ENCODE measurements at regions not wholly inside any gene's neighbourhood (a gene's known extent, or its start where the extent isn't known, plus 50 kb on each side); places are given as distances from the start of the nearest gene placed in this dataset.

- DNase-seq = no peak
Measured at GRCh38 chr10:3514691-3515090, 270.3 kb downstream of the KLF6 start.

- DNase-seq = no peak
Measured at GRCh38 chr10:3512263-3512662, 272.7 kb downstream of the KLF6 start.

- DNase-seq = no peak
Measured at GRCh38 chr10:3511483-3511882, 273.5 kb downstream of the KLF6 start.

GRCh38 chr10:3510741-3511140 is 274.3 kb downstream of the KLF6 start:
- no peak for DNase-seq

GRCh38 chr10:3509355-3509754 is 275.7 kb downstream of the KLF6 start:
- DNase-seq = no peak

- DNase-seq = no peak
Measured at GRCh38 chr10:3503299-3503698, 281.7 kb downstream of the KLF6 start.

GRCh38 chr10:3502673-3503072 is 282.3 kb downstream of the KLF6 start:
- no peak for DNase-seq

- peak; percentile 50 for DNase-seq
Measured at GRCh38 chr10:3500408-3500856, 284.6 kb downstream of the KLF6 start.

GRCh38 chr10:3499120-3499519 is 285.9 kb downstream of the KLF6 start:
- DNase-seq = no peak

- DNase-seq = no peak
Measured at GRCh38 chr10:3497581-3497980, 287.4 kb downstream of the KLF6 start.

GRCh38 chr10:3496138-3496537 is 288.9 kb downstream of the KLF6 start:
- no peak for DNase-seq

GRCh38 chr10:3495281-3495680 is 289.7 kb downstream of the KLF6 start:
- peak; percentile 2 for DNase-seq

- DNase-seq = no peak
Measured at GRCh38 chr10:3494838-3495230, 290.2 kb downstream of the KLF6 start.

- no peak for DNase-seq
Measured at GRCh38 chr10:3494131-3494837, 290.7 kb downstream of the KLF6 start.

- DNase-seq = no peak
Measured at GRCh38 chr10:3493621-3494020, 291.4 kb downstream of the KLF6 start.

GRCh38 chr10:3491571-3491970 is 293.4 kb downstream of the KLF6 start:
- DNase-seq = no peak

- DNase-seq = no peak
Measured at GRCh38 chr10:3487228-3487627, 297.8 kb downstream of the KLF6 start.

- DNase-seq = peak; percentile 31
Measured at GRCh38 chr10:3486346-3487065, 298.5 kb downstream of the KLF6 start.

- no peak for DNase-seq
Measured at GRCh38 chr10:3485057-3485686, 299.8 kb downstream of the KLF6 start.

- DNase-seq = peak; percentile 8
Measured at GRCh38 chr10:3484306-3485056, 300.5 kb downstream of the KLF6 start.

- peak; percentile 82 for DNase-seq
Measured at GRCh38 chr10:3482200-3482993, 302.6 kb downstream of the KLF6 start.

GRCh38 chr10:3481496-3481895 is 303.5 kb downstream of the KLF6 start:
- no peak for DNase-seq
